Embryonic facial prominence (tissue), 1 donor: ENCODE measurements at regions not wholly inside any gene's neighbourhood (a gene's known extent, or its start where the extent isn't known, plus 50 kb on each side); places are given as distances from the start of the nearest gene placed in this dataset.
A peak's percentile ranks its signal among the peaks of the same experiment; 100 is the strongest.
"Not testable (repeated sequence)": the region's sequence is repeated elsewhere in the genome, so short reads cannot be mapped to it uniquely, and the experiment has no call there.

Experiments used
- DNase-seq: peaks from one replicate; pipeline ENCODE4 v3.0.0-alpha.2; 2016; ENCODE audit errors: extremely low spot score

- no peak for DNase-seq
Measured at GRCh38 chr2:88396209-88396608, 56.3 kb downstream of the FOXI3 start.

- DNase-seq, result no peak
Measured at GRCh38 chr2:88377641-88377991, 74.9 kb downstream of the FOXI3 start.

- DNase-seq, result no peak
Measured at GRCh38 chr2:88372042-88372441, 80.5 kb downstream of the FOXI3 start.

- DNase-seq, result not testable (repeated sequence)
Measured at GRCh38 chr2:88365408-88365807, 87.1 kb downstream of the FOXI3 start.

- no peak for DNase-seq
Measured at GRCh38 chr2:88355486-88355885, 97.0 kb downstream of the FOXI3 start.

GRCh38 chr2:88351249-88351601, 101.3 kb downstream of the FOXI3 start:
- no peak for DNase-seq

GRCh38 chr2:88350331-88351248, 101.9 kb downstream of the FOXI3 start:
- DNase-seq, result no peak

- DNase-seq, result no peak
Measured at GRCh38 chr2:88345842-88346241, 106.7 kb downstream of the FOXI3 start.

GRCh38 chr2:88342749-88343148, 109.7 kb downstream of the FOXI3 start:
- DNase-seq, result no peak

GRCh38 chr2:88334418-88334817, 118.1 kb downstream of the FOXI3 start:
- DNase-seq, result no peak

GRCh38 chr2:88331239-88331638, 121.3 kb downstream of the FOXI3 start:
- DNase-seq, result no peak

- peak; percentile 18 for DNase-seq
Measured at GRCh38 chr2:88329815-88330603, 122.5 kb downstream of the FOXI3 start.

GRCh38 chr2:88321449-88322248, 130.8 kb downstream of the FOXI3 start:
- DNase-seq, result no peak

GRCh38 chr2:88320076-88320773, 132.3 kb downstream of the FOXI3 start:
- DNase-seq, result no peak

GRCh38 chr2:88318956-88319330, 133.6 kb downstream of the FOXI3 start:
- no peak for DNase-seq

- no peak for DNase-seq
Measured at GRCh38 chr2:88318071-88318955, 134.2 kb downstream of the FOXI3 start.

- no peak for DNase-seq
Measured at GRCh38 chr2:88310787-88311186, 140.6 kb downstream of the THNSL2 start.

GRCh38 chr2:88307817-88308216, 137.7 kb downstream of the THNSL2 start:
- DNase-seq, result no peak

- no peak for DNase-seq
Measured at GRCh38 chr2:88303865-88304264, 133.7 kb downstream of the THNSL2 start.

GRCh38 chr2:88296247-88296646, 126.1 kb downstream of the THNSL2 start:
- DNase-seq, result no peak
